HEK293 (cell line): ENCODE measurements at regions not wholly inside any gene's neighbourhood (a gene's known extent, or its start where the extent isn't known, plus 50 kb on each side); places are given as distances from the start of the nearest gene placed in this dataset.

Experiments
- GLI4 ChIP-seq: fragments of 450-650 bp; formaldehyde crosslinking; IDR thresholded peaks from 2 replicates; pipeline ENCODE4 v1.5.1; 2016; ENCODE audit warnings: missing biosample characterization, missing genetic modification characterization
- ZNF2 ChIP-seq: fragments of 450-650 bp; formaldehyde crosslinking; IDR thresholded peaks from 2 replicates; pipeline ENCODE4 v1.5.1; 2016; ENCODE audit warnings: missing biosample characterization, missing genetic modification characterization
- ZNF239 ChIP-seq: fragments of 450-650 bp; formaldehyde crosslinking; IDR thresholded peaks from 2 replicates; pipeline ENCODE4 v1.5.1; 2016; ENCODE audit warnings: missing biosample characterization, missing genetic modification characterization

- TF ChIP-seq GLI4 (tag by site-specific recombination) (no peak), ZNF2 (tag by site-specific recombination) (no peak), ZNF239 (tag by site-specific recombination) (no peak)
Measured at GRCh38 chr18:24827501-24827900, 367.1 kb downstream of the HRH4 start.
